ENCODE measurements at regions not wholly inside any gene's neighbourhood (a gene's known extent, or its start where the extent isn't known, plus 50 kb on each side); places are given as distances from the start of the nearest gene placed in this dataset.

DNA sequence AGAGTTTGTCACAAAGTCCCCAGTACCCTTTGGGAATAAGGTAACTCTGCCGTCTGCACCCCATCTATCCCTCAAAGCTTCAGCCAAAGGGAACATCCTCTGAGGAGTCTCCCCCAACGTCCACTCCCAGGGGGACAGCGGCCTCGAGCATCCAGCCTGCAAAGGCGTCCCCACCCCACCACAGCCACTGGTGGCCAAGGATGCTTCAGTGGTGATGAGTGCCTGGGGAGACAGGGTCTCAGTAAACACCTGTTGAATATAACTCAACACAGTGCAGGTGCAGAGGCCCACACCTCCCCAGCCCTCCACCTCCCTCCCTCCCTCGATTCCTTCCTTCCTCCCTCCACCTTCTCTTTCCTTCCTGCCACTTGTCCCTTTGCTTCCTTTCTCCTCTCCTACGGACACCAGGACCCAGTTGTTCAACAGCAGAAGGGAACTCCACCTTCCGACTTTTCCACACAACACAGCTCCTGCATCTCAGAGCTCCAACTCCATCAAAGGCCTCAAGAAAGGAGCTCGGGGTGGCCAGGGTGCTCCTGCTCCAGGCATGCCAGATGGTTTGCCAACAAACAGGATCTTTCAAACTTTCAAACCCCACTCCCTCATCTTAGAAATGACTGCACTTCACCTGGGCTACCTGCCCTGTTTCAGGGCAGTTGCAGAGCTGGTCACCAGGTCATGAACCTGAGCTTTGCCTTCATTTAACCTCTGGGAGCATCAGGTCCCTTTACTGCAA, 87.8 kb upstream of the SNTG2 start:
- POLR2A ChIA-PET: no interaction called here
- CTCF ChIA-PET: no interaction called here

GRCh38 chr2:862355-862687, 88.3 kb upstream of the SNTG2 start:
- TF ChIP-seq, protein P1, sequence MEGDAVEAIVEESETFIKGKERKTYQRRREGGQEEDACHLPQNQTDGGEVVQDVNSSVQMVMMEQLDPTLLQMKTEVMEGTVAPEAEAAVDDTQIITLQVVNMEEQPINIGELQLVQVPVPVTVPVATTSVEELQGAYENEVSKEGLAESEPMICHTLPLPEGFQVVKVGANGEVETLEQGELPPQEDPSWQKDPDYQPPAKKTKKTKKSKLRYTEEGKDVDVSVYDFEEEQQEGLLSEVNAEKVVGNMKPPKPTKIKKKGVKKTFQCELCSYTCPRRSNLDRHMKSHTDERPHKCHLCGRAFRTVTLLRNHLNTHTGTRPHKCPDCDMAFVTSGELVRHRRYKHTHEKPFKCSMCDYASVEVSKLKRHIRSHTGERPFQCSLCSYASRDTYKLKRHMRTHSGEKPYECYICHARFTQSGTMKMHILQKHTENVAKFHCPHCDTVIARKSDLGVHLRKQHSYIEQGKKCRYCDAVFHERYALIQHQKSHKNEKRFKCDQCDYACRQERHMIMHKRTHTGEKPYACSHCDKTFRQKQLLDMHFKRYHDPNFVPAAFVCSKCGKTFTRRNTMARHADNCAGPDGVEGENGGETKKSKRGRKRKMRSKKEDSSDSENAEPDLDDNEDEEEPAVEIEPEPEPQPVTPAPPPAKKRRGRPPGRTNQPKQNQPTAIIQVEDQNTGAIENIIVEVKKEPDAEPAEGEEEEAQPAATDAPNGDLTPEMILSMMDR (IDR thresholded peaks at IDR 0.05; ENCODE audit: insufficient read depth, low read depth, low read length): no peak
- ChIA-PET POLR2A (no interaction called here), CTCF (no interaction called here)
- no peak overlapping the region for H3K4me3 ChIP-seq (ENCODE audit: low read depth, low read length)
- no peak for DNase-seq (ENCODE audit: low read depth)
- no peaks in the 10 kb centered on the region for H3K36me3 ChIP-seq (ENCODE audit: control insufficient read depth, insufficient read depth, low read length)
- no peaks in the 10 kb centered on the region for H3K27me3 ChIP-seq (ENCODE audit: control insufficient read depth, insufficient read depth, low read length)

More for the DNA sequence above, 87.8 kb upstream of the SNTG2 start:
- TF ChIP-seq, protein P1 (IDR thresholded peaks at IDR 0.05; ENCODE audit: insufficient read depth, low read depth, low read length): no peak
- no peak overlapping the region for H3K4me3 ChIP-seq (ENCODE audit: low read depth, low read length)
- no peaks in the 10 kb centered on the region for H3K36me3 ChIP-seq (ENCODE audit: control insufficient read depth, insufficient read depth, low read length)
- no peak for DNase-seq (ENCODE audit: low read depth)
- no peaks in the 10 kb centered on the region for H3K27me3 ChIP-seq (ENCODE audit: control insufficient read depth, insufficient read depth, low read length)

- Histone ChIP-seq H3K27me3 (ENCODE audit: control insufficient read depth, insufficient read depth, low read length) (no peaks in the 10 kb centered on the region), H3K4me3 (ENCODE audit: low read depth, low read length) (no peak overlapping the region), H3K36me3 (ENCODE audit: control insufficient read depth, insufficient read depth, low read length) (no peaks in the 10 kb centered on the region)
- POLR2A ChIA-PET: no interaction called here
- DNase-seq (ENCODE audit: low read depth): no peak
- TF ChIP-seq, protein P1 (IDR thresholded peaks at IDR 0.05; ENCODE audit: insufficient read depth, low read depth, low read length): no peak
- CTCF ChIA-PET: no interaction called here
Measured at GRCh38 chr2:861655-862354, 88.8 kb upstream of the SNTG2 start.

GRCh38 chr2:860259-860855, 90.3 kb upstream of the SNTG2 start:
- Histone ChIP-seq H3K36me3 (ENCODE audit: control insufficient read depth, insufficient read depth, low read length) (no peaks in the 10 kb centered on the region), H3K4me3 (ENCODE audit: low read depth, low read length) (no peak overlapping the region), H3K27me3 (ENCODE audit: control insufficient read depth, insufficient read depth, low read length) (no peaks in the 10 kb centered on the region)
- TF ChIP-seq, protein P1 (IDR thresholded peaks at IDR 0.05; ENCODE audit: insufficient read depth, low read depth, low read length): no peak
- CTCF ChIA-PET: interaction anchor here (1.7 kb wide), 1 partner anchor 686 kb away, joined by 5 read pairs; no protein-coding TSS in a partner anchor
- POLR2A ChIA-PET: no interaction called here
- no peak for DNase-seq (ENCODE audit: low read depth)

- TF ChIP-seq, protein P1 (IDR thresholded peaks at IDR 0.05; ENCODE audit: insufficient read depth, low read depth, low read length): no peak
- Histone ChIP-seq H3K36me3 (ENCODE audit: control insufficient read depth, insufficient read depth, low read length) (no peaks in the 10 kb centered on the region), H3K27me3 (ENCODE audit: control insufficient read depth, insufficient read depth, low read length) (no peaks in the 10 kb centered on the region), H3K4me3 (ENCODE audit: low read depth, low read length) (no peak overlapping the region)
- CTCF ChIA-PET: no interaction called here
- no peak for DNase-seq (ENCODE audit: low read depth)
- POLR2A ChIA-PET: no interaction called here
Measured at GRCh38 chr2:858646-859045, 92.0 kb upstream of the SNTG2 start.

All from BJ (cell line).